ENCODE measurements at regions not wholly inside any gene's neighbourhood (a gene's known extent, or its start where the extent isn't known, plus 50 kb on each side); places are given as distances from the start of the nearest gene placed in this dataset.

- H3K4me3 ChIP-seq (ENCODE audit: low read depth, low read length) = no peak overlapping the region
- no peak for DNase-seq (ENCODE audit: low read depth)
- TF ChIP-seq, protein P1, sequence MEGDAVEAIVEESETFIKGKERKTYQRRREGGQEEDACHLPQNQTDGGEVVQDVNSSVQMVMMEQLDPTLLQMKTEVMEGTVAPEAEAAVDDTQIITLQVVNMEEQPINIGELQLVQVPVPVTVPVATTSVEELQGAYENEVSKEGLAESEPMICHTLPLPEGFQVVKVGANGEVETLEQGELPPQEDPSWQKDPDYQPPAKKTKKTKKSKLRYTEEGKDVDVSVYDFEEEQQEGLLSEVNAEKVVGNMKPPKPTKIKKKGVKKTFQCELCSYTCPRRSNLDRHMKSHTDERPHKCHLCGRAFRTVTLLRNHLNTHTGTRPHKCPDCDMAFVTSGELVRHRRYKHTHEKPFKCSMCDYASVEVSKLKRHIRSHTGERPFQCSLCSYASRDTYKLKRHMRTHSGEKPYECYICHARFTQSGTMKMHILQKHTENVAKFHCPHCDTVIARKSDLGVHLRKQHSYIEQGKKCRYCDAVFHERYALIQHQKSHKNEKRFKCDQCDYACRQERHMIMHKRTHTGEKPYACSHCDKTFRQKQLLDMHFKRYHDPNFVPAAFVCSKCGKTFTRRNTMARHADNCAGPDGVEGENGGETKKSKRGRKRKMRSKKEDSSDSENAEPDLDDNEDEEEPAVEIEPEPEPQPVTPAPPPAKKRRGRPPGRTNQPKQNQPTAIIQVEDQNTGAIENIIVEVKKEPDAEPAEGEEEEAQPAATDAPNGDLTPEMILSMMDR (IDR thresholded peaks at IDR 0.05; ENCODE audit: insufficient read depth, low read depth, low read length, missing control alignments) = no peak
Measured at GRCh38 chr4:127124919-127125318, 507.8 kb upstream of the INTU start.

DNA sequence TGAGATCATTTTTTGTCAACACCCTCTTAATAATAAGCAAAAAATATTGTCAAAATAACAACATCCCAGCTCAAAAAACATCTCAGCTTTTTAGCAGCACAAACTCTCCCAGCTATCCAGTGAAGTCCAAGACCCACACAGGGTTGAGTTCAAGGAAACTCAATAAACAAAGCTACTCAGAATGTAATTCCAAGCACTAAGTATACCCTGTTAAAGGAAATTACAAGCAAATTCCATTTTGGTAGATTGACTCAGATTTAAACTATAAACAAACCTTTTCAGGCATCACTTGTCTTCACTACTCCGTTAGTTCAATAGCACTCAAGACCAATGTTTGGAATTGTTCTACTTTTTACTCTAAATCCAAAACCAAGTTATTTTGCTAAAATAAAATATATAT, 506.0 kb upstream of the INTU start:
- no peak overlapping the region for H3K4me3 ChIP-seq (ENCODE audit: low read depth, low read length)
- no peak for DNase-seq (ENCODE audit: low read depth)
- TF ChIP-seq, protein P1 (IDR thresholded peaks at IDR 0.05; ENCODE audit: insufficient read depth, low read depth, low read length, missing control alignments) = no peak

DNA sequence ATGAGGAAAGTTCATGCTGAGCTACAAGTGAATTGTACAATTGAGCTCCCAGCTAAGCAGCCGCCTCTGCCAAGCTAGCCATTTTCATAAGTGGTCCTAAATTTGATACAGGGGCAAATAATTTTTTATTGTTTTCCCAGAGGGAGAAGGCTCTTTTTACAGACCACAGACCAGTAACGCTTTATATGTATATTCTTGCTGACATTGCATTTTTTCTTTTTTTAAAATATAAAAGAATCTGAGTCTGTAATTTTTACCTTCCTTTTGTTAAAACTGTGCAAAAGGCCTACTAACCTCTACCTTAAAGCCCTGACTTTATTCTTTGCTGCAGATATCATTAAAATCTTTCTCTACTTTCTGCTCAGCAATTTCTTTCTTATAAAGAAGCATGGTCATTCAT, 501.2 kb upstream of the INTU start:
- DNase-seq (ENCODE audit: low read depth) = no peak
- TF ChIP-seq, protein P1 (IDR thresholded peaks at IDR 0.05; ENCODE audit: insufficient read depth, low read depth, low read length, missing control alignments) = no peak
- H3K4me3 ChIP-seq (ENCODE audit: low read depth, low read length) = no peak overlapping the region

DNA sequence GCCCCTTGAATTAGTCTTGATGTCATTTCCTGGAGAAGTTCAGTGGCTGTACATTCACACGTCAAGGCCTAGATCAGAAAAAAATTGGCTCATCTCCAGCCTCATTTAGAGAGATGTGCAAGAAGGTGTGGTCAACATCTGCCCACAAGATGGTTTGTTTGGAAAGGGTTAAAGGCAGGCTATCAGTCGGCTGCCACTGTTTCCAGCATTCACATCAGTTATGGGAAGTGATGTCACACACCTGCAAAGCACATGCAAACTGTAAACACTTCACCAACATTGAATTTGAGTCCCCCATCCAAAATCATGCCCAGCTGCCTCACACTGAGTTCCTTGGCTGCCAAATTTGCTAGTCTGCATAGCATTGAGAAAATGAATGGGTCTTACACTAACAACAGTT, 498.3 kb upstream of the INTU start:
- H3K4me3 ChIP-seq (ENCODE audit: low read depth, low read length) = no peak overlapping the region
- TF ChIP-seq, protein P1 (IDR thresholded peaks at IDR 0.05; ENCODE audit: insufficient read depth, low read depth, low read length, missing control alignments) = no peak
- peak; percentile 6 for DNase-seq (ENCODE audit: low read depth)

- H3K4me3 ChIP-seq (ENCODE audit: low read depth, low read length) = no peak overlapping the region
- DNase-seq (ENCODE audit: low read depth) = no peak
- TF ChIP-seq, protein P1 (IDR thresholded peaks at IDR 0.05; ENCODE audit: insufficient read depth, low read depth, low read length, missing control alignments) = no peak
Measured at GRCh38 chr4:127138586-127138985, 494.2 kb upstream of the INTU start.

GRCh38 chr4:127139788-127140286, 492.9 kb upstream of the INTU start:
- TF ChIP-seq, protein P1 (IDR thresholded peaks at IDR 0.05; ENCODE audit: insufficient read depth, low read depth, low read length, missing control alignments) = no peak
- DNase-seq (ENCODE audit: low read depth) = no peak
- H3K4me3 ChIP-seq (ENCODE audit: low read depth, low read length) = no peak overlapping the region

DNA sequence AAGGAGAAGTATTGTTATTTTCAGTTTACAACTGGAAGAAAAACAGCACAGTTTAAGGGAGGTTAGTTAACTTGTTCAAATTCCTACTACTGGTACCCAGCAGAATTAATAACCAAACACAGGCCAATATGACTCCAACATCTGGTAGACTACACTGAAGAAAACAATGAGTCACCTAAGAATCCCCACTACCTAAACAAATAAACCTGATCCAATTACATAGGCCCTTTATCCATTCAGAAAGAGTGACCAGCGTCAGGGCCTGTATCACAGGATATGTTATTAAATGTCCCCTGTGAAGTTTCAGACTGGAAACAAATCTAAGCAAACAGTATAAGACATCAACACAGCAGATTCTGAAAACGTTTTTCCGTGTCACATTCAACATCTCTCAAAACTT, 492.5 kb upstream of the INTU start:
- TF ChIP-seq, protein P1 (IDR thresholded peaks at IDR 0.05; ENCODE audit: insufficient read depth, low read depth, low read length, missing control alignments) = no peak
- no peak for DNase-seq (ENCODE audit: low read depth)

More for the DNA sequence above, 492.5 kb upstream of the INTU start:
- no peak overlapping the region for H3K4me3 ChIP-seq (ENCODE audit: low read depth, low read length)

Data from GM12865 (cell line).